GM19324 (cell line): ENCODE measurements at regions not wholly inside any gene's neighbourhood (a gene's known extent, or its start where the extent isn't known, plus 50 kb on each side); places are given as distances from the start of the nearest gene placed in this dataset.
"Not testable (repeated sequence)": the region's sequence is repeated elsewhere in the genome, so short reads cannot be mapped to it uniquely, and the experiment has no call there.

Experiments
- ATAC-seq: cut with Tn5 transposase; IDR thresholded peaks from one replicate; pipeline ENCODE4 v1.9.1; 2021; ENCODE audit warnings: mild to moderate bottlenecking, moderate library complexity; ENCODE audit not compliant: unreplicated experiment, low FRiP score

- ATAC-seq: no peak
Observed at GRCh38 chr22:23397613-23398567, 182.2 kb downstream of the IGLL1 start.

DNA sequence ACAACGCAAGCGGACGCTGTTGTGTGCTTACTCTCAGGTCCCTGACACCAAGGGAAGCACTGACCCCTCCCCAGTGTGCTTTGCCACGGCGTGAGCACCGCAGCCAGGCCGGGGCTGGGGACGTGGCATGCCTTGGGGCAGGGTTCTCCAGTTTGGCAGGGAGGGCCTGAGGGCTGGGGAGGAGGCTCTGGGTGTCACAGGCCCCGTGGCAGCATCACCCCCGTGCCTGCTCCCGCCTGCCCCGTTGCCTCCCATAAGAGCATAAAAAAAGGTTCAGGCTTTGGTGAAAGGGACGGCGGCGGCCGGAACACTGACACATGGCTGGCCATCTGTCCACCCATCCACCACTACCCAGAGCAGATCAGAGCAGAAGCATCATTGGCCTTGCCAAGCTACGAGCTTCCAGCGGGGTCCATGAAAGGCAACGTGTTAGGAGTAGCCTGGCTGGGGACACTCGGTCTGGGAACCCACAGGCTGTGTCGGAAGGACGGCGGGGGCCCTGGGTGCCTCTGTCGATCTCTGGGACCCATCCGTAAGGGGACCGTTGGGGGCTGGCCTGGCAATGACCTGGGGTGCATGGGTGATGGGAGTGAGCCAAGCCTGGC is 183.0 kb downstream of the IGLL1 start:
- no peak for ATAC-seq

DNA sequence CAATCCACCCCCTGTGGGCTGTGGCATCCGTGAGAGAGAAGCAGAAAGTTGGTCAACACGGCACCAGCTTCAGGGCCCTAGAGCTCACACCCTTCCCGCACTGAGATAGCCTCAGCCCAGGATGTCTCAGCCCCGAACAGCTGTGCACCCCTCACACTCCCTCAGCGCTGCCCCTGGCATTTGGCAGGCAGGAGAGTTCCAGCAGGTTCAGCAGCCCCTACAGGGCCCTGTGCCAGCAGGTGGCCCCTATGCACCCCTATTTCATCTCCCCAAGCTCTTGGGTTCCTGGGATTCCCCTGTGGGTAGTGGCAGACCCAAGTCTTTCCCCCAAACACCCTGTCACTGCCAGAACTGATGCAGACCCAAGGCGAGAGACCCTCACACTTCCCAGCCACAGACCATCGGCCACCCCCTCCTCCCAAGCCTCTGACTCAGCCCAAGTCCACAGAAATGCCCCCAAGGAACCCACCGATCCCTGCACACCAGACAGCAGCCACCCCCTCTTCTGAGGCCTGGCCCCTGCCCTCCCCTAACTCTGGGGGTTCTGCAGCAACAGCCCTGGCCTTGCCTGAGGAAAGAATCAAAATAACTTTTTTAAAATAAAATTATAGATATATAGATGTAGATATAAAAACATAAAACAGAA is 183.6 kb downstream of the IGLL1 start:
- ATAC-seq: no peak

DNA sequence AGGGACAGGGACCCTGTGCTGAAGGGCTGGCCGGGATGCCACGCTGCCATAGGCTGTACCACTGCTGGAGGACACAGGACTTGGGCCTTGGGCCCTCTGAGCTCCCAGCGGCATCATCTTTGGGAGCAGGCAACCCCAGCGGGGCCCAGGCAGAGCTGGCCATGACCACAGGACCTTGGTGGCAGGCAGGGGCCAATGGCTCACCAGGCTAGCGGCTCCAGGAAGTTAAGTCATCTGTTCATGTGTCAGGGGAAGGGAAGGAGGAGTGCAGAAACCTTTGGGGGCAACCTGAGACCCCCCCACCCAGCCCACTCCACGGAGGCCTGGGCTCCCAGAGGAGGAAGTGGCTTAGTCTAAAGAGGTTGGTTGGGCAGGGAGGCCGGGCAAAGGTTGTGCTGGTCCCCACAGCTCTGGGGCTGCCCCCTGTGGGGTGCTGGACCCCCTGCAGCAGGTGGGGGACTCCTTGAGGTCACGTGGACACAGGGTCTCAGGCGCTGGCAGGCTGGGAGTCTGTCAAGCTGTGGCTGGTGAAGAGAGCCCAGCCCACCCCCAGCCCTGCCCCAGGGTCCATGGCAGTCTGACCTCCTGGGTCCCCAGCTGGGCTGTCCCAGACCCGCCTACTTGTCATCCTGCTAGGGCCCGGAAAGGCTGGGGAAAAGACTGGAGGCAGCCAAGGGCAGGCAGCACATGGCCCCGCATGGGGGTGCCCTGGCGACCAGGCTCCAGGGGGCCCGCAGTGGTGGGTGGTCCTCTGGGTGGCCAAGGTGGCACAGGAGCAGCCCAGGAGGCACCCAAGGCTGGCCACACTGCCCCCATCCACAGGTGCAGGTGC is 184.3 kb downstream of the IGLL1 start:
- no peak for ATAC-seq

GRCh38 chr22:23394525-23395326 is 185.4 kb downstream of the IGLL1 start:
- no peak for ATAC-seq

DNA sequence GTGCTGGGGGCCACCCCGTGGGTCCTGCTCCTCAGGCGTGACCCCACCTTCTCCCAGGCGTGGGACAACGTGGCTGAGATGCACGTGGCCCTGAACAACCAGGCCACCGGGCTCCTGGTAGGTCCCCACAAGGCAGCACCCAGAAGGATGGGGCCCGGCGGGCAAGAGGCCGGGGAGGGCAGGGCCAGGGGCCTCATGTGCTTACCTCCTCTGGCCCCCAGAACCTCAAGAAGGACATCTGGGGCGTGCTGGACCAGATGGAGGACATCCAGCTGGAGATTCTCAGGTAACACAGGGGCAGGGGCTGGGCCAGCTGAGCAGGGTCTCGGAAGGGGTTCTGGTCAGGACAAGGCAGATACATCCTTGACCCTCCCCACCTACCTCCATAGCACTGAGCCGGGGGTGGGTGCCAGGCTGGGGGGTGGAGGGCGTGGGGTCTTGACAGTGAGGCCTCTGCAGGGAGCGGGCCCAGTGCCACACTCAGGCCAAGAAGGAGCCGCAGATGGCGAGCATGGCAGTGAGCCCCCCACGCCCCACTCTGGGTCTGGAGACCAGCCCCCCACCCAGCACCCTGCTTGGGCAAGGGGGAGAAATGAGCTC is 186.3 kb downstream of the IGLL1 start:
- no peak for ATAC-seq

DNA sequence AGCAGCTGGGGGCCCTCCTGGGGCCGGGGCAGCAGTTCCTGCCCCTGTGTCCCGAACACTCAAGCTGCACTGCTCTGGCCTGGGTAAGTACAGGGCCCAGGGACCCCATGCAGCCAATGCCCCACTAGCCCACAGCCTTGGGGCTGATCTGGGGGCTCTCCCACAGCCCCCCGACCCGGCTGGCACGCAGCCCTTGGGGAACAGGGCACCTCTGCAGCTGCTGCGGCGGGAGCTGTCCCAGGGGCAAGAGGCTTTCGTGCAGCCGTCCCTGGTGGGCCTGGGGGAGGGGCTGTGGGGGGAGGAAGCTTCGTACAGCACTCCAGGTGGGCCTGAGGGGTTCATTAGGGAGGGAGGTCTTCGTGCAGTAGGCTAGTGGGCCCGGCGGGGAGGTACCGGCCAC is 186.9 kb downstream of the IGLL1 start:
- ATAC-seq: not testable (repeated sequence)

DNA sequence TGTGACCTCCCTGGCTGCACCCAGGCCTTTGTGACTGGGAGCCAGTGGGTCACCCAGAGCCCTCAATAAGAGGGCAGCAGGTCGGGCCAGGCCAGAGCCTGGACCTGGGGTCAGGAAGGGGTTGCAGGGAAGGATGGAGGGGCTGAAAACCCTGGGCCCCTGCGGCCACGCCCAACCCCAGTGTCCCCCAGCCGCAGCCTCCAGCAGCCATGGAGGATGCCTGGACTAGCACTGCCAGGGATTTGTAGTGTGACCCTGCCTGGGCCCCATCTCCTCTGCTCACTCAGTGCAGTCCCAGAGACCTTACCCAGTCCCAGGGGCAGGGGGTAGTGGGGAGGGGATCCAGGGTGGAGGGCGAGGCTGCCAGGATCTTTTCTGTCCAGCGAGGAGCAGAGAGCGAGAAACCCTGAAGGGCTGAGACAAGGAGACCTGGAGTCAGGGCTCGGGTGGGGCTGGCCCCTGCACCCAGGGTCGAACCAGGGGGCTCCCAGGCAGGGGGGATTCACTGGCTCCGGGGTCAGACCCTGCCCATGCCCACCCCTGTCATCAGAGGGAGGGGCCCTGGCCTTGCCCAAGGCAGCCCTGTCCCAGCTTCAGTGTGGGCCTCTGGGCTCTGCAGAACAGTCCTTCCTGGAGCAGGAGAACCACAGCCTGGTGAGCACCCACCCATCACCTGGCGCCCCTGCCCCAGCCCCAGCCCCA is 187.5 kb downstream of the IGLL1 start:
- ATAC-seq: no peak

GRCh38 chr22:23391022-23391421 is 189.1 kb downstream of the IGLL1 start:
- ATAC-seq: no peak

- ATAC-seq: no peak
Observed at GRCh38 chr22:23389271-23390071, 190.6 kb downstream of the IGLL1 start.

DNA sequence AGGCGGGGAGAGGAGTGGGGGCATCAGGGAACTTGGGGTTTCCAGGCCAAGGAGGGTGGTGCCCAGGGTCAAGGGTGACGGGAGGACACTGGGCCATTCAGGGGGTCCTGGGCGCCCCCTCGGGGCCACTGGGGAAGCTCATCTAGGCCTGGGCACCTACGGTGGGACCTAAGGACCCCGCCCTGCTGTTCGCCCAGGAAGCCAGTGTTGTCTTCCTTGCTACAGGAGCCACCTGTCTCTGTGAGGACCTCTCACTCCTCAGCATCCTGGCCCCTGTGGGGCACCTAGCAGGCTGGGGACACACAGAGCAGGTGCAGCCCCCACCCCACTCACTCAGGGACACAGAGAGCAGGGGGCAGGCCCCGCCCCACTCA is 191.6 kb downstream of the IGLL1 start:
- no peak for ATAC-seq

DNA sequence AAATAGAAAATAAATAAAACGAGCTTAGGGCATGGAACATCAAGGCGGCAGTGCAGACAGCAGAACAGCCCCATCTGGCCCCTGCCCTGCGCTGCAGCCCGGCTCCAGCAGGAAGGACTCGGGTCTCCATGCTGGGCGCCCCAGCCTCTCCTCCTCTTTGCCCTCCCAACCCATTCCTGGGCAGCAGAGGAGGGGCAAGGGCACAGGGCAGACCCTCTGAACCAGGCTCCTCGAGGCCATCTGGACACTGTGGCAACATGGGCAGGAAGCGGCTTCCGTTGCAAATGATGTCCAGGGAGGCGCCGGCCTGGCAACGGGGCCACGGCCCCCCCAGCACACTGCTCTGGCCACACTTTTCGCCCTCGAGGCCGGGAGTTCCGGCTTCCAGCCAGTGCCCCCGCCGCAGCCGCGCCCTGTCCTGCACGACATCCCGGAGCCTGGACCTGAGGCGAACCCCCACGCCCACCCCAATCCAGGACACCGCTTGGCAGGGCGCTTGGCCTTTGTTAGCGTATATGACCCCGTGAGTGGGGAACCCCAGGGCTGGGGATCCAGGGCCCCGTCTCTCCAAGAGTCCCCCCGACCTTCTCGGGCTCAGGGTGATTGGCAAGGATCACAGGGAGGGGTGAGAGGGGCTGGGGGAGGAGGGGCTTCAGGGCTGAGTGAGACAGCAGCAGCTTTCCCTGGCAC is 192.1 kb downstream of the IGLL1 start:
- ATAC-seq: no peak

DNA sequence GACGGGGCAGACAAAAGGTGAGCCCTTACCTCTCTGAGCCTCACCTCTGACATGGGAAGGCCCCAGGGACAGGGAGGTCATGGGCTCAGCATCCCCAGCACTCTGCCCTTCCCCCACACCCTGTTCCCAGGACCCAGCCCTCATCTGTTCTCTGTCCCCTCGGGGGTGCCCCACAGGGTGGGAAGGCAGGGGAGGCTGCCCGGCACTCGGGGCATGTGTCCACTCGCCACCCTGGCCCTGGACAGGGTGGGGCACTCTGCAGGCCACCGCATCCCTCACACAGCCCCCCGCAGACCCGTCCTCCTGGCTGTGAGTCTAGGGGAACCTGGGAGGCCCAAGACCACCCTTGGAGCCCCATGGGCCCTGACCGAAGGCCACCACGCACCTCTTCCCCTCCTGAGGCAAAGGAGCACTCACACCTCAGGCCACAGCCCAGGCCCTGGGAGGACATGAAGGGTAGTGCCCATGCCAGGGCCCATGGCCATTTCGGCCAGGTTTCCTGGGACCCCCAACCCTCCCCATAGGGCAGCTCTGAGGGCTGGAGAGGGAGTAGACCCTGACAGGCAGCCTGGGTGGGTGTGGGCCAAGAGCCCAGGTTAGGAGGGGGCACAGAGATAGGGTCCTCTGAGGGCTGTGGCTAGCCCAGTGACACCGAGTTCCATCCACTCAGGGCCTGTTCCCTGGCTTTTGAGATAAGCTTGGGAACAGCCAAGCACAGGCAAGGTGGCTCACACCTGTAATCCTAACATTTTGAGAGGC is 193.1 kb downstream of the IGLL1 start:
- no peak for ATAC-seq

GRCh38 chr22:23385678-23386631 is 194.1 kb downstream of the IGLL1 start:
- ATAC-seq: no peak

DNA sequence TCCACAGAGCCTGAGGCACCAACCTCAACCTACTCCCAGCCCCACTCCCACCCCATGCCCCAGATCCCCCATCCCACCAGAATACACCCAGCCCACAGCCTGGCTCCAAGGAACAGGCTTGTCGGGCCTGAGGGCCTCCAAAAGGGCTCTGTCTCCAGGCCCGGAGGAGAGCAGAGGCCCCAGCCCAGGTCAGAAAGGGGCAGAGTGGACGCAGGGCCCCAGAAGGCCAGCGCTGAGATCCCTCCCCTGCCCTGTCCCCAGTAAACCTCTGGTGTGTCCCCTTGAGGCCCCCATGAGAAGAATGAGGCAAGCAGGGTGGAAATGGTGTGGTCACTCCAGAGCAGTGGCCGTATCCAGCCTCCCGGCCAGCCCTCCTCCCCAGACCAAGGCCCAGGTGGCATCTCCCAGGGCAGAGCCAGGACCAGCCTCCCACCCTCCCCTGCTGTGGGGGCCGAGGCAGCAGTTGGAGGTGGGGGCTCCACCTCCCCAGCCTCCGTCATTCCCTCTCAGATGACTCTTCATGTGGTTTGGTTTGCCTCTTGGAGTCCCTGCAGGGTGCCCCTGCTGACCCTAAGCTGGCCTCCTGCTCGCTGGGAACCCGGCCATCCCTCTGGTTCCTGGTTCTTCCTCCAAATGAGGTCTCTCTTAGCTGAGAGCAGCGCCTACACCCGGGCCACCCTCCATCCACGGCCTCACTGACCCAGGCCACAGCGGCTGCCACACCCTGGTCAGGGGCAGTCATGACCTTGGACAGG is 195.0 kb downstream of the IGLL1 start:
- no peak for ATAC-seq
